HUES48 (cell line): ENCODE measurements at regions not wholly inside any gene's neighbourhood (a gene's known extent, or its start where the extent isn't known, plus 50 kb on each side); places are given as distances from the start of the nearest gene placed in this dataset.

ENCODE experiments used
- H3K27ac ChIP-seq: one replicate; pipeline ENCODE4 v1.7.0; 2013; ENCODE audit warnings: low read depth, low read length, inconsistent platforms
- H3K27me3 ChIP-seq: 2 replicates; pipeline ENCODE4 v1.6.1; 2013; ENCODE audit warnings: mild to moderate bottlenecking, low read length; ENCODE audit not compliant: control insufficient read depth, insufficient read depth
- H3K36me3 ChIP-seq: 2 replicates; pipeline ENCODE4 v1.6.1; 2013; ENCODE audit warnings: low read length; ENCODE audit not compliant: control insufficient read depth, insufficient read depth
- H3K4me1 ChIP-seq: 2 replicates; pipeline ENCODE4 v1.6.1; 2013; ENCODE audit warnings: mild to moderate bottlenecking, low read length; ENCODE audit not compliant: control insufficient read depth, insufficient read depth
- H3K4me3 ChIP-seq: 2 replicates; pipeline ENCODE4 v1.5.1; 2013; ENCODE audit warnings: mild to moderate bottlenecking, low read depth, low read length
- H3K9ac ChIP-seq: 2 replicates; pipeline ENCODE4 v1.6.1; 2013; ENCODE audit warnings: mild to moderate bottlenecking, low read depth, low read length, moderate library complexity
- H3K9me3 ChIP-seq: 2 replicates; pipeline ENCODE4 v1.6.1; 2013; ENCODE audit warnings: low read length; ENCODE audit not compliant: control insufficient read depth, insufficient read depth

- no peaks in the 10 kb centered on the region for H3K4me1 ChIP-seq
- no peaks in the 10 kb centered on the region for H3K36me3 ChIP-seq
- H3K9ac ChIP-seq = no peak overlapping the region
- H3K27ac ChIP-seq = no peak overlapping the region
- H3K9me3 ChIP-seq = no peaks in the 10 kb centered on the region
- H3K27me3 ChIP-seq = no peaks in the 10 kb centered on the region
- no peak overlapping the region for H3K4me3 ChIP-seq
Measured at GRCh38 chr13:81609335-81609734, 1268.4 kb upstream of the SPRY2 start.

- no peaks in the 10 kb centered on the region for H3K4me1 ChIP-seq
- no peaks in the 10 kb centered on the region for H3K36me3 ChIP-seq
- H3K27me3 ChIP-seq = no peaks in the 10 kb centered on the region
- H3K27ac ChIP-seq = no peak overlapping the region
- no peak overlapping the region for H3K4me3 ChIP-seq
- no peaks in the 10 kb centered on the region for H3K9me3 ChIP-seq
- H3K9ac ChIP-seq = no peak overlapping the region
Measured at GRCh38 chr13:81606074-81606473, 1265.1 kb upstream of the SPRY2 start.

- Histone ChIP-seq H3K4me1 (no peaks in the 10 kb centered on the region), H3K27ac (no peak overlapping the region), H3K4me3 (no peak overlapping the region), H3K9me3 (no peaks in the 10 kb centered on the region), H3K36me3 (no peaks in the 10 kb centered on the region), H3K27me3 (no peaks in the 10 kb centered on the region), H3K9ac (no peak overlapping the region)
Measured at GRCh38 chr13:81602241-81602640, 1261.3 kb upstream of the SPRY2 start.

GRCh38 chr13:81597101-81597500, 1256.2 kb upstream of the SPRY2 start:
- Histone ChIP-seq H3K36me3 (no peaks in the 10 kb centered on the region), H3K27me3 (no peaks in the 10 kb centered on the region), H3K27ac (no peak overlapping the region), H3K9ac (no peak overlapping the region), H3K4me1 (no peaks in the 10 kb centered on the region), H3K9me3 (no peaks in the 10 kb centered on the region), H3K4me3 (no peak overlapping the region)

GRCh38 chr13:81596224-81596753, 1255.4 kb upstream of the SPRY2 start:
- Histone ChIP-seq H3K27me3 (no peaks in the 10 kb centered on the region), H3K9me3 (no peaks in the 10 kb centered on the region), H3K4me1 (no peaks in the 10 kb centered on the region), H3K9ac (no peak overlapping the region), H3K27ac (no peak overlapping the region), H3K4me3 (no peak overlapping the region), H3K36me3 (no peaks in the 10 kb centered on the region)

- Histone ChIP-seq H3K27ac (no peak overlapping the region), H3K9ac (no peak overlapping the region), H3K27me3 (no peaks in the 10 kb centered on the region), H3K4me1 (no peaks in the 10 kb centered on the region; the same call in 1 of the 2 replicates), H3K9me3 (no peaks in the 10 kb centered on the region), H3K4me3 (no peak overlapping the region), H3K36me3 (no peaks in the 10 kb centered on the region)
Measured at GRCh38 chr13:81591528-81592220, 1250.7 kb upstream of the SPRY2 start.

- H3K27ac ChIP-seq = no peak overlapping the region
- H3K27me3 ChIP-seq = no peaks in the 10 kb centered on the region
- no peak overlapping the region for H3K4me3 ChIP-seq
- no peak overlapping the region for H3K9ac ChIP-seq
- H3K4me1 ChIP-seq = peaks cover 12% of the 10 kb centered on the region
- H3K36me3 ChIP-seq = no peaks in the 10 kb centered on the region
- no peaks in the 10 kb centered on the region for H3K9me3 ChIP-seq
Measured at GRCh38 chr13:81582381-81582780, 1241.5 kb upstream of the SPRY2 start.

- Histone ChIP-seq H3K4me1 (peaks cover 13% of the 10 kb centered on the region), H3K9ac (no peak overlapping the region), H3K4me3 (no peak overlapping the region), H3K27ac (peak overlapping the region; percentile 21), H3K36me3 (no peaks in the 10 kb centered on the region), H3K27me3 (no peaks in the 10 kb centered on the region), H3K9me3 (no peaks in the 10 kb centered on the region)
Measured at GRCh38 chr13:81577601-81578195, 1236.8 kb upstream of the SPRY2 start.

GRCh38 chr13:81568824-81569223, 1227.9 kb upstream of the SPRY2 start:
- H3K27ac ChIP-seq = no peak overlapping the region
- H3K4me1 ChIP-seq = no peaks in the 10 kb centered on the region
- H3K36me3 ChIP-seq = no peaks in the 10 kb centered on the region
- no peak overlapping the region for H3K9ac ChIP-seq
- H3K27me3 ChIP-seq = no peaks in the 10 kb centered on the region
- H3K4me3 ChIP-seq = no peak overlapping the region
- no peaks in the 10 kb centered on the region for H3K9me3 ChIP-seq

GRCh38 chr13:81565849-81566248, 1224.9 kb upstream of the SPRY2 start:
- Histone ChIP-seq H3K27me3 (no peaks in the 10 kb centered on the region), H3K4me3 (no peak overlapping the region), H3K27ac (no peak overlapping the region), H3K9me3 (no peaks in the 10 kb centered on the region), H3K9ac (no peak overlapping the region), H3K36me3 (no peaks in the 10 kb centered on the region), H3K4me1 (no peaks in the 10 kb centered on the region)

- H3K9me3 ChIP-seq = no peaks in the 10 kb centered on the region
- H3K27ac ChIP-seq = no peak overlapping the region
- no peak overlapping the region for H3K9ac ChIP-seq
- H3K4me3 ChIP-seq = no peak overlapping the region
- no peaks in the 10 kb centered on the region for H3K4me1 ChIP-seq
- H3K27me3 ChIP-seq = no peaks in the 10 kb centered on the region
- H3K36me3 ChIP-seq = no peaks in the 10 kb centered on the region
Measured at GRCh38 chr13:81563091-81563490, 1222.2 kb upstream of the SPRY2 start.
